GM18505 (cell line): ENCODE measurements at regions not wholly inside any gene's neighbourhood (a gene's known extent, or its start where the extent isn't known, plus 50 kb on each side); places are given as distances from the start of the nearest gene placed in this dataset.

Experiments used
- ATAC-seq: cut with Tn5 transposase; IDR thresholded peaks from one replicate; pipeline ENCODE4 v1.9.1; 2021; ENCODE audit not compliant: unreplicated experiment
- POLR2A ChIP-seq: IDR thresholded peaks from 4 replicates; pipeline ENCODE4 v1.6.1; 2011; ENCODE audit warnings: borderline replicate concordance; ENCODE audit not compliant: insufficient read depth, insufficient read length; ENCODE audit errors: extremely low read depth

DNA sequence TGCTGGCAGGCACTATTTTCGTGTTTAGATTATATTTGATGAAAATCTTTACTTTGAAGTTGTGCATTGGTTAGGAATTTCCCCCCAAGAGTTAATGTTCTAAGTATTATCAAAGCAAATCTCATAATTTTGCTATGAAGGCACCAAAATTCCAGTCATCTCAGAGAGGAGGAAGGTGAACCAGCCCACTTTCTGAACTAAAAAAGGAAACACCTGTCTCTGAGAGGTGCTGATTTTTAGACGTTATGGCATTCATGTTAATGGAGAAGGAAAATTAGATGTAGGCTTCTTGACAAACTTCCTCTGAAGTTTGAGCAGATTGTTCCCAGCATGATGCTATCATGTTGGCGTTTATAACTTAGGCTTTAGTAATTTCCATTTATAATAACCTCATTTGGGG lies 432.9 kb upstream of the ACTBL2 start:
- no peak for TF ChIP-seq POLR2A
- no peak for ATAC-seq

DNA sequence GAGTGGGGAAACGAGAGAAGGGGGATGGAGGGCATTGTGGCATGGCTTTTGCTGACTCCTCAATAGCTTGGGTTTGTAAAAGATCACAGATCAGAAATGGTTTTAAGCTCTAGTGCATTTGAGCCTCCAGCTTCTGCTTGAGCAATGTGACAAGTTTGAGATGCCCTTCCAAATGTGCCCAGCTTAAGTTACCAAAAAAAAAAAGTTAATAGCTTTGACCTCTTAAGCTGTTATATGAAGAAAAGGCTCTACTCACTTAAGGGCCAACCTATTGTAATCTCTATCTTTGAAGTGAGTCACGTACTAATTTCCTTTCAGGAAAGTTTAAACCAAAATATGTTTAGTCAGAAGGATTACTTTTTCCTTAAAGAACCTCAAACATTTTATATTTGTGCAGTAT lies 428.8 kb upstream of the ACTBL2 start:
- no peak for TF ChIP-seq POLR2A
- ATAC-seq: no peak

DNA sequence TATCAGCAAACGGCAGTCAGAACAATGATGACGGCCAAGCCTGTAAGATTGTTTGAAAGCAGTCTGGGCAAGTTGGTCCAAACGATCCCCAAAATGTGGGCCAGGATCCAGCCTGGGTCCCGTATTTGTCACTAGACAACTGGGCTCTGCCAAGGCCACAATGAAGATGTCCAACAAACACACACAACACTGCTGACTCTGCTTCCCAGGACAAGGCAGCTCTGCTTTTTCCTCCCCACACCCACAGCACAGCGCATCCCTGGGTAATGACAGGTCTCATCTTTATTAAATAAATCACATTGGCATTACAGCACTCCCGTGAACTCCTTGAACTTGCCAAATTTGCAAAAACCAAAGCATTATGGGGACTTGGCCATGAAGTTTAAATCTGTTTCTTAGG lies 424.1 kb upstream of the ACTBL2 start:
- no peak for ATAC-seq
- no peak for TF ChIP-seq POLR2A

DNA sequence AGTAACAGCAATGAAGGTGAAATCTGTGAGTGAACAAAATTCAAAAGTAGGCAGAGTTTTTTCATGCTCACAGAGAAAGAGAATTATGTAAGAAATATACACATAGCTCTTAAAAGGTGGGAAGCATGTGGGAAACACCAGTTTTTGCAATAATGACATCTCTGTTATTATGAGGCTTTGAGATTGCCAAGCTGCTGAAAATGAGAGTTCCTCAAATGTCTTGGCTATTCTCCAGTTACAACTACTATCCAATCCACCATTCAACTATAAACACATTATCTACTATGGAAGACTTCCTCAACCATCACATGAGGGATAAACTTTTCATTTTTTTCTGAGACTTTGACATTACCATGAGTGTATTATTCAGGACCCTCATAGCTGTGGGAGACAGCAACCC lies 420.8 kb upstream of the ACTBL2 start:
- ATAC-seq: no peak
- no peak for TF ChIP-seq POLR2A

DNA sequence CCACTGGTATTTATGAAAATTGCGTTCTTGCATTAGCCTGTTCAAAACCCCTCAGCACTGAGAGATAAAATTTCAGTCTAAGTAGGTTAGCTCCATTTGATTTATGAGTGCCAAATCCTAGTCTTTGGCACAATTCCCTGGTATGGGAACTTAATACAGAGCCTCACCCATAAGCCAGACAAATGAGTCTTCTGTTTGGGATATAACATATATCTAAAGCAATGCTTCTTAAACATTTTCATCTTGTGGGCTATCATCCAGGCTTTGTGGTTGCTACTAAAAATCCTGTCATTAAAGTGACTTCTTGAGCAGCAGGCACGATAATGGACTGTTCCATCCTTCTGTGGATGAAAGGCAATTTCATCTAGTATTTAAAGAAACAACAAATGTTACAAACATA lies 419.5 kb upstream of the ACTBL2 start:
- TF ChIP-seq POLR2A: no peak
- ATAC-seq: no peak

DNA sequence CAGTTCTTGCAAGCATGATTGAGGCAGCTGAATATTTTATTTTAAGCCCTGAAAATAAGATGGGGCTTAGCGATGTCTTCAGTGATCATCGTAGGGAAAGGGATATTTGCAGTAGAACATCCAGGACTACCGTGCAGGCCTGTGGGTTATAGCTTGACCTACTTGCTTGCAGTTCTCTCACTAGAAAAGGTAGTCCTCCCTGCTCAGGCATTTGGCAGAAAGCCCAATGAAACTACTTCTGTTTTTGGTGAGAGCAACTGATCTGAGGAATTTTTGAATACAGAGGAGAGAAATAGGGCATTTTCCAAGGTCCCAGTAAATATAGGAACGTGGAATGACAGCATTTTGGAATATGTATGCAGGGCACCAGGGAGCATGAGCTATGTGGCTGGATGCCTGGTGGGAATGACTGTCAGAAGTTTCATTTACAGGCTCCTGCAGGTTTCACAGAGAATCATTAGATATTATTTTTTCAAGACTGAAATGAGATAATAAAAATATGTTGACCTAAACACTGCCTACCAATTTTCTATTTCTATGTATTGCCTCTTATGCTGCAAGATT lies 417.9 kb upstream of the ACTBL2 start:
- ATAC-seq: no peak
- TF ChIP-seq POLR2A: no peak

DNA sequence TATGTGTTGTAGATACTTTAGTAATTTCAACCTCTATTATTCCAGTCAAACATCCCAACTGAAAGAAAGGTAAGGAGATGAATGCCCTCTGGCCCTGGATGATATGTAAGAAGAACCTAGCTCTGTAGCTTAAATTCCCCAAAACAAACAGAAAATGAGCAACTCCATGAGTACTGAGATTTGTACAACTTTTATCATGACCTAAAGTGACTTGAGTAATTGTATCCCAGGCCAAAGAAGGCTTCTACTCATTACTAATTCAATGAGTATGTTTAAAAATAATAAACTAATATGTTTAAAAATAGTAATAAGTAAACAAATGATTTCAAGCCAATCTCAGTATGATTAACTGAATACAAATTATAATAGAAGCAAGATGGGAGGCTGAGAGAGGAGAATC lies 414.0 kb upstream of the ACTBL2 start:
- no peak for ATAC-seq

DNA sequence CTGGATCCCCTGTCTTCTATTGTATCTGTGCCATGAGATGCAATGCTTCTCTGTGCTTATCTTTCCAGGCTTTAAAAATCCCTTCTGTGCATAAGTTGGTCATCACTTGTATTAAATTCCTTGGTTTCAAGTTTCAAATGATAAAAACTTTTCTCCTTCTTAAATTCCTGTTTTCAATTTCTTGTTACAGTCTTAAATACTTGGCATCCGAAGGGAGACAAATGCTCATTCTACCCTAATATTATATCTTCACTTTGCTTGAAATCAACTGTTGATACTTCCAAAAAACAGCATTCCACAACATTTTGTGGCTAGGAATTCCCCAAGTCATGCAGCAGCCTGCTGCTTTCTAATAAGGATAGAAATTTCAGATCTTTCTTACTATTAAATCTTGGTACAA lies 413.2 kb upstream of the ACTBL2 start:
- no peak for TF ChIP-seq POLR2A
- ATAC-seq: no peak

More for the DNA sequence above, 414.0 kb upstream of the ACTBL2 start:
- TF ChIP-seq POLR2A: no peak

DNA sequence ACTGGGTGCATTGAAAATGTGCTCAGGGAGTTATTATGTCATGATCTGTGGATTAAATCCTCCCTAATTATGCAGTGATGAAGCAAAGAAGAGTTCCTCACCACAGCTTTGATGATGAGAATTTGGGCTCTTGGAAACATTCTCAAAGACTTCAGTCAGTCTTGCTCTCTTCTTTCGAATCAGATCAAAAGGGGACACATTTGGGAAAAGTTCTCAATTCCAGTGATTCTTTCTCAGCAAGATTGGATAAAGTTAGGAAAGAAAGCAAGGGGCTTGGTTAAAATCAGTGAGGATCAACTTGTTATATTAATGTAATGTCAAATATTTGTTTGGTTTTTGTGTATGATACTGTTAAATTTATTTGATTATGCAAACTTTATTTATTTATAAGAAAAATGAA lies 411.3 kb upstream of the ACTBL2 start:
- TF ChIP-seq POLR2A: no peak
- ATAC-seq: no peak

DNA sequence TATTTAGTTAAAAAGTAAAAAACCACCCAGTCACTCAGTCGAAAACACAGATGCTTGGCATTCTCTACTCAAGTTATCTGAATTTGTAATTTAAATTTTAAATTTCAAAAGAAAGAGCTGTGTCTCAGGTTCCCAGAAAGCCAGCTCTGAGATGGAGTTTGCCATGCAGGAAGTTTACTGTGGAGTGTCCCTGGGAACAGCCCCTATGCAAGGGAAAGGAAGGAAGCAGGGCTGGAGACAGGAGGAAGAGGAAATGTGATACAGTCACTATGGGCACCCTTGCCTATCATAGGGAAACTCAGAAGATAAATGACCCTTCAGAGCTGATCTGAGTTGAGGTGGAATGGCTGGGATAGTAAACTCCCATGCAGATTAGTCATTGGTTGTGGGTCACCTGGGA lies 408.8 kb upstream of the ACTBL2 start:
- no peak for TF ChIP-seq POLR2A
- ATAC-seq: no peak

DNA sequence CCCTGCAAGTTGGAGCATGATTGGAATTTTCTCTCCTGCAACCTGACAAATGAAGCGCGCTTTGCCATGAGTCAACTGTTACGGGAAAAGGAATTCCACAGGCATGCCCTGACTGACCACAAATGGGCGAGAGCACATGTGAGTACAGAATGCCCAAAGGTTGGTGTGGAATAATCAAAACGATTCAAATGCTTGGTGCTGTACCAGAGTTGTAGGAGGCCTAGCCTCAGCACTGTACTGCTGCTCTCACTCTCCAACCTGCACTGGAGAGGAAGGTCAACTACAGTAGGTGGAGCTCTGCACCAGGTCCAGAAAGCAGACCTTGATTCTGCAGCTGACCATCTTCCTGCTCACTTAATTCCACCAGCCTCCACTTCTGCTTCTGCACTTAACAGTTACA lies 406.9 kb upstream of the ACTBL2 start:
- TF ChIP-seq POLR2A: no peak
- ATAC-seq: no peak

DNA sequence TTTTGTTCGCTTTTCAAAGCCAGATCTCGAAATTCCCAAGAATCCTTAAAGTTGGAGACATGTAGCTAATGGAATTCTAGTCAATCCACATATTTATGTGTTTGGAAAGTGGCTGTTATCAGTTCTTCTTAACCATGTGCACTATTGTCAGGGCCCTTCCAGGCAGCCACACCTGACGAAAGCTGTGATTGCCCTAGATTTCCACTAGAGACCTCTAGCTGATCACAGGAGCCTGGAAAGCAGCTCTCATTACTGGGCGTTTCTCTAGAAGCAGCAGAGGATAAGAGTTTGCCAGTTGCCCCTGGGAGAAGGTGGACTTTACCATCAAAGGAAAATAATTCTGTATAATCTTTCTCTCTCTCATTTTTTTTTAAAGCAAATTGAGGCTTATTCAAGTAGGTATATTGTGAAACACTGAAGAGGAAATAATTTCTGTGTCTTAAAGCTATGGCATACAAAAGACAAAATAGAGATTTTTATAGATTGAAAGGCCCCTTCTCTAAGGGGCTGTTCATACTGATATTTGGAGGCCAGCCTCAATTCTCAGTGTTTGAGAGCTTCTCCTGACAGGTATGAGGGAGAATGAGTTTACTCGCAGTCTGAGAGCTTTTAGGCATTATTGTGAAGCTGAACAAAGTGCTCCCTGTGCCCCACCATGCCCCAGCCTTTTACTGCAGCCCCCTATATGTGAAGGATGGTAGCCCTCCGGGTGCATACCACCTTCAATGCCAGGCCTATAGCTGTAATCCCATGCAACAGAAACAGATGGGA lies 405.4 kb upstream of the ACTBL2 start:
- TF ChIP-seq POLR2A: no peak
- no peak for ATAC-seq

DNA sequence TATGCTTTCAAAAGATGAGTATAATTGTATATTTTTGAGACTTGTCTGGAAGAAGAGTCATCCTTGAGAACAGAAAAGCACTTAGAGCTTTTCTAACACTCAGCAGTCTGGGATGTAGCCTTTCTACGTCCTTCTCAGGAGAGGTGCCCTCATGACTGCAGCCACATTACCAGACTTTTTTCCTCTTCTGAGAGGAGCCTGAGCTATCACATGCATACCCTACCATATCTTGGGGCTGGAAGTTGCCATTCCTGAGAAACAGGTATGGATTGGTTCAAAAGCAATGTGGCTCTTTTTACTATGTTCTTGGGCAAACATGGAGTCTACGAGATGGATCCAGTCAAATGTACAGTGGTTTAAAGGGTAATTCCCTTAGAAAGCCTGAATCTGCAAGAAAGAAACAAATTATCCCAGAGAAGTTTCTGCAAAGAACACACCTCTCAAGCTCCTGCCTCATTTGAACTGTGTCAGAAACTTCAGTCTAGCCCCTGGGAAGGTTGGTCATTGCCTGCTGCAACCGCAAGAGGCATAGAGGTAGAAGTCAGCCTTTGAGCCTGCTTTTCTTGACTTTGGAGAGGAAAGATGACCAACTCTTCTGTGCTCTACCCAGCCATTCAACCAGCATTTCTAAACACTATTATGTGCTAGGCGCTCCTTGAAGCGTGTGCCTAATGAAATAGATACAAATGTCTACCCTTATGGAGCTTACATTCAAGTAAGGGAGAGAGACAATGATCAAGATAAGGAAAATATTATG lies 401.9 kb upstream of the ACTBL2 start:
- no peak for ATAC-seq
- no peak for TF ChIP-seq POLR2A

DNA sequence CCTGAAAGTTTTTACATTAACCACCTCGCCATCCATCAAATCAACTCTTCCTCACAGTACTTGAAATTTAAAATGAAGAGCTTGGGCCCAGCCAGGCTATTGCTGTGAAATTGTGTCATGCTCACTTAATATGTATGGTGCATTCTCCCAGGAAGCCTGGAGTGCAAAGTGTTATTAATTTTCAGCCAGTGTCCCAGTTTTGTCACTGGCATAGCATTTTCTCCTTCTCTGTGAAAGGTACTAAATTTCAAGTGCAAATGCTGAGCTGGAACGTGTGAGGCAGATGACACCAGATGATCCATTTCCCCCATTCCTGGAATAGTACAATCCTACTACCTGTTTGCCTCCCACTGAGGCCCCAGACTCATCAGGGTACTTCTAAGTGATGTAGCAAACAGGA lies 397.6 kb upstream of the ACTBL2 start:
- no peak for TF ChIP-seq POLR2A
- no peak for ATAC-seq
